ENCODE measurements at regions not wholly inside any gene's neighbourhood (a gene's known extent, or its start where the extent isn't known, plus 50 kb on each side); places are given as distances from the start of the nearest gene placed in this dataset.
"Not testable (repeated sequence)": the region's sequence is repeated elsewhere in the genome, so short reads cannot be mapped to it uniquely, and the experiment has no call there.

GRCh38 chr4:132662456-132662855 lies 486.6 kb upstream of the PCDH10 start:
- DNase-seq (ENCODE audit: low read depth, low spot score) = no peak

- no peak for DNase-seq (ENCODE audit: low read depth, low spot score)
Observed at GRCh38 chr4:132669786-132670185, 479.3 kb upstream of the PCDH10 start.

- DNase-seq (ENCODE audit: low read depth, low spot score) = no peak
Observed at GRCh38 chr4:132670557-132670956, 478.5 kb upstream of the PCDH10 start.

- no peak for DNase-seq (ENCODE audit: low read depth, low spot score)
Observed at GRCh38 chr4:132683957-132684356, 465.1 kb upstream of the PCDH10 start.

- no peak for DNase-seq (ENCODE audit: low read depth, low spot score)
Observed at GRCh38 chr4:132691026-132691425, 458.1 kb upstream of the PCDH10 start.

- DNase-seq (ENCODE audit: low read depth, low spot score) = no peak
Observed at GRCh38 chr4:132691668-132692067, 457.4 kb upstream of the PCDH10 start.

- no peak for DNase-seq (ENCODE audit: low read depth, low spot score)
Observed at GRCh38 chr4:132694775-132695174, 454.3 kb upstream of the PCDH10 start.

- not testable (repeated sequence) for DNase-seq (ENCODE audit: low read depth, low spot score)
Observed at GRCh38 chr4:132697505-132697904, 451.6 kb upstream of the PCDH10 start.

GRCh38 chr4:132707955-132708354 lies 441.1 kb upstream of the PCDH10 start:
- DNase-seq (ENCODE audit: low read depth, low spot score) = no peak

- no peak for DNase-seq (ENCODE audit: low read depth, low spot score)
Observed at GRCh38 chr4:132709056-132709455, 440.0 kb upstream of the PCDH10 start.

GRCh38 chr4:132710971-132711370 lies 438.1 kb upstream of the PCDH10 start:
- no peak for DNase-seq (ENCODE audit: low read depth, low spot score)

GRCh38 chr4:132737344-132737743 lies 411.8 kb upstream of the PCDH10 start:
- DNase-seq (ENCODE audit: low read depth, low spot score) = no peak

- DNase-seq (ENCODE audit: low read depth, low spot score) = no peak
Observed at GRCh38 chr4:132759199-132759780, 389.8 kb upstream of the PCDH10 start.

- DNase-seq (ENCODE audit: low read depth, low spot score) = no peak
Observed at GRCh38 chr4:132763465-132763864, 385.6 kb upstream of the PCDH10 start.

- no peak for DNase-seq (ENCODE audit: low read depth, low spot score)
Observed at GRCh38 chr4:132767901-132768300, 381.2 kb upstream of the PCDH10 start.

GRCh38 chr4:132770776-132771175 lies 378.3 kb upstream of the PCDH10 start:
- no peak for DNase-seq (ENCODE audit: low read depth, low spot score)

GRCh38 chr4:132792310-132792709 lies 356.8 kb upstream of the PCDH10 start:
- no peak for DNase-seq (ENCODE audit: low read depth, low spot score)

GRCh38 chr4:132797856-132798255 lies 351.2 kb upstream of the PCDH10 start:
- no peak for DNase-seq (ENCODE audit: low read depth, low spot score)

GRCh38 chr4:132809298-132810032 lies 339.6 kb upstream of the PCDH10 start:
- no peak for DNase-seq (ENCODE audit: low read depth, low spot score)

GRCh38 chr4:132813061-132813460 lies 336.0 kb upstream of the PCDH10 start:
- DNase-seq (ENCODE audit: low read depth, low spot score) = not testable (repeated sequence)

- no peak for DNase-seq (ENCODE audit: low read depth, low spot score)
Observed at GRCh38 chr4:132818091-132818490, 331.0 kb upstream of the PCDH10 start.

GRCh38 chr4:132823419-132823818 lies 325.7 kb upstream of the PCDH10 start:
- DNase-seq (ENCODE audit: low read depth, low spot score) = no peak

- no peak for DNase-seq (ENCODE audit: low read depth, low spot score)
Observed at GRCh38 chr4:132824761-132825160, 324.3 kb upstream of the PCDH10 start.
